ENCODE measurements at regions not wholly inside any gene's neighbourhood (a gene's known extent, or its start where the extent isn't known, plus 50 kb on each side); places are given as distances from the start of the nearest gene placed in this dataset.

DNA sequence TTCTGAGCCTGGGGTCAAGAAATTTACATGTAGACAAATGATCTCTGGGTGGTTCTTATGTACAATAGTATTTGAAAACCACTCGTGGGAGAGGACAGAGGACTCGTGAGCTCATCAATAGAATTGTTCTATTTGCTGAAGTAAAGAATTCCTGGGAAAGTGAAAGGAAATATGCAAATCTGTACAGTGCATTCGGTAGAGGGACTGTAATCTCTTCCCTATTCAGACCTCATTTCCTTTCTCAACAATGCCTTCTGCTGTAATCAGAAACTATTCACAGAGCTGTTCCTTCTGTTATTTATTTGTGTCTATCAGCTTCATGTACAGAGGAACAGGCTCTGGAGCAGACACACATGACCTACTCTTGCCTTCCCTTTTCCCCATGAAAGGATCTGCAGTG, 709.4 kb upstream of the KIRREL3 start:
- ATAC-seq, result no peak
- Mint-ChIP-seq H3K27ac (no peak overlapping the region), H3K36me3 (no peaks in the 10 kb centered on the region)

DNA sequence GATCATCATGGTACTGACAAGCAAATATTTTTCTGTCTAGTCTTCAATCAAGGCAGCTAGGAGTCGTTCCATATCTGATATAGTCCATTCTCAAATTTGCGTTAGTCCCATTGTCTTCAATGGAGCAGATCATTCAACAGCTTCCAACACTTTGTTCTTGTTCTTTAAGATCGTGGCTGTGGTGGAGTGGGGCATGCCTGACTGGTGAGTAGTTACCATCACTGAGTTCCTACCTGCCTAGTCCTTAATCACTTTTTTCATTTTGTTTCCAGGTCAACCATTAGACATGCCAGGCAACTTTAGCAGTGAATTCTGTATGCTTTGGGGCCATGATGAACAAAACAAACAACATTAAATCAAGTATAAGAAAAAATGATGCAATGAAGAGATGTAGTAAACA, 693.1 kb upstream of the KIRREL3 start:
- no peak for DNase-seq (ENCODE audit: low spot score in 2 of 2)
- Mint-ChIP-seq H3K9me3 (peaks cover 2 to 7% of the 10 kb centered on the region in 2 donors), H3K36me3 (no peaks in the 10 kb centered on the region), H3K27ac (no peak overlapping the region)
- no peak for ATAC-seq

More for the DNA sequence above, 709.4 kb upstream of the KIRREL3 start:
- H3K9me3 Mint-ChIP-seq, result no peaks in the 10 kb centered on the region
- DNase-seq (ENCODE audit: low spot score in 2 of 2), result no peak

DNA sequence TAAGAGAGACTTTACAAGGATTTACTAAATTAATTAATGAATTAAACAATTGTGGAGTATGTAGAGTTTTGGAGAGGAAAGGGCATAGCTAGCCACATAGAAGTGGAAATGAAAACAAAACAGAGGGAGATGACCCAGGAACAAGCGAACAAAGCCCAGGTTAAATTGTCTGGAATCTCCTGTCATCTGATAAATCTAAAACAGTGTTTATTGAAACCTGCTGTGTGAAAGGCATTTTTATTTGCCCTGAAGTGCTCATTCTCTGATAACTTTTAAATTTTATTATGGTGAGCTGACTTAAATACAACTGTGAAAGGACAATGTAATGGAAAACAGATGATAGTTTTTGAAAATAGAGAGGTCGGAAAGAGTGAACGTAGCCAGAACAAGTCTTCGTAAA, 682.8 kb upstream of the KIRREL3 start:
- Mint-ChIP-seq H3K9me3 (no peaks in the 10 kb centered on the region), H3K27ac (no peak overlapping the region), H3K36me3 (no peaks in the 10 kb centered on the region)
- ATAC-seq, result no peak
- DNase-seq (ENCODE audit: low spot score in 2 of 2), result no peak

DNA sequence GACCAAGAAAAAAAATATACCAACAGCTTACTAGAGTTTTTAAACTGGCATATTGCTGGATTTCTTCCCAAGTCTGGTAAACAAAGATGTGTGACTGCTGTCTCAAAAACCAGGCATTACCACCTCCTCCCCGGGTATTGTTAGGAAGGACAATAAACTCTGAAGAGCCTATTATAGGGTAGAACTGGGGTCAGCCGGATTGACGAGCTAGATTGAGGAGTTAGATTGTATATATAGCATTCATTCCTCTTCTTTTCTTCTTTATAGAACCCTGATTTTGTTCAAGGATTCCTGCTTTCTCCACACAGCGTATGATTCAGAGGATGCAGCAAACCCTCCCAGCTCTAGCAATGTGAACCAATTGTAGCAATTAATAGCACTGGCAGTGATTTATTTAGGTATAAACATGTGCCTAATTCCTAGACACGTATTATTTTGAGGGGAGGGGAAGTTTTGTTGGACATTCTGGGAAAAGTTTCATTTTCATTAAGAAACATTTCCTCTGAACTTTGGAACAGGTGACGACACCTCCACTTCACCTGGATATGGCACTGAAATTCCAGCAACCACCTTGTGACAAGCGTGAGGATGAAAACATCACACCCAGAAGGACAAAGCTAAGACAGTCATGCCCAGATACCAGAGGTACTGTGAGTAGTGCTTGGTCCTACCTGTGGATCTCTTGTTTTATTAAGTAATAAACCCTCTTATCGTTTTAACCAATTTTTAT, 679.4 kb upstream of the KIRREL3 start:
- Mint-ChIP-seq H3K9me3 (no peaks in the 10 kb centered on the region), H3K36me3 (no peaks in the 10 kb centered on the region), H3K27ac (no peak overlapping the region)
- ATAC-seq (no peak), DNase-seq (ENCODE audit: low spot score in 2 of 2) (no peak)

DNA sequence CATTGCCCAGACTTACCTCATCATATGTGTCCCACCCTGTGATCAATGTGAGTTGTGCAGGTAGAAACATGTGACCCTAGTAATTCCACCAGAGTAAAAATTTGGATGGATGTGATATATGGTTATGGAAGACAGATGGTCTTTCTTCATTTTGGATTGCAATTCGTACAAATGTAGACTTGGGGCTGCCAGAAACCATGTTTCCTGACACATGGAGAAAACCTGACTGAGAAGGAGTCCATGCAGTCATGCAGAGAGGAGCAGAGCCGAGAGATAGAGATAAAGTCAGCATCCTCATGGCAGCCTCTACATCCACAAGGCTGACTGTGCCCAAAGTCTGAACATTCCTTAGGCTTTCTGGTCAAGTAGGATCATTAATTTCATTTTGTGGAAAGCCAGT, 678.1 kb upstream of the KIRREL3 start:
- Mint-ChIP-seq H3K9me3 (no peaks in the 10 kb centered on the region), H3K36me3 (no peaks in the 10 kb centered on the region), H3K27ac (no peak overlapping the region)
- ATAC-seq (no peak), DNase-seq (ENCODE audit: low spot score in 2 of 2) (no peak)

DNA sequence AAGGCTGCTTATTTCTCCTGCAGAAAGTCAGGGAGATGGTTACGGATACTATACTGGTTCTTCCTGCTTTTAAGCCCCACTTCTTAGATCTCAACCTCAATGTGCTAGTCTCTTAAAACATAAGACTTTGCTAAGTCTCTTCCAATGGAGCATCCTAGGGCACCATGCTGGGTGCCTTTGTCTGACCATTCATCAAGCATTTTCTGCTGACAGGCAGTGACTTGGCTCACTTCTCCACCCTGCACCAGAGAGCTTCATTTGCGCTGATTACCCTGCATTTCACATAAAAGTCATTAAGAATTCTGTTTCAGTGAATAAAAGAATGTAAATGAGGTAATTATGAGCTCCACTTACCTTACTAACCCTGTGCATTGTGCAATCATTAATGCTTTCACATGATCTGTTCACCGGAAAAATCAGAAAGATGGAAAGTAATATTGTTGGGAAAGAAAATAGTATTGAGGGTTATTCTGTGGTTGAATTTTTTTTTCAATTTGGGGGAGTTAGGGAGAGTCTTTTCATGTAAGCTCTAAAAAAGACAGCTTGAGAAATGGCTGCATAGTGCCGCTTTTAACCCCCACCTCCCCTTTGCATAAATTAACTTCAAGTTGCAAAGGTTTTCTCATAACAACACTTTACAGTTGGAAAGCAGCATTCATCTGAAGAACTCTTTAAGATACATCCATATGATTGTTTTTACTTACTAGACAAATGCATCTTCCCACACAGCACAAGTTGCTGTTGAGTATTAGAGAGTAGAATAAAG, 677.3 kb upstream of the KIRREL3 start:
- H3K36me3 Mint-ChIP-seq, result no peaks in the 10 kb centered on the region
- ATAC-seq, result no peak
- no peak for DNase-seq (ENCODE audit: low spot score in 2 of 2)
- H3K9me3 Mint-ChIP-seq, result no peaks in the 10 kb centered on the region
- no peak overlapping the region for H3K27ac Mint-ChIP-seq

DNA sequence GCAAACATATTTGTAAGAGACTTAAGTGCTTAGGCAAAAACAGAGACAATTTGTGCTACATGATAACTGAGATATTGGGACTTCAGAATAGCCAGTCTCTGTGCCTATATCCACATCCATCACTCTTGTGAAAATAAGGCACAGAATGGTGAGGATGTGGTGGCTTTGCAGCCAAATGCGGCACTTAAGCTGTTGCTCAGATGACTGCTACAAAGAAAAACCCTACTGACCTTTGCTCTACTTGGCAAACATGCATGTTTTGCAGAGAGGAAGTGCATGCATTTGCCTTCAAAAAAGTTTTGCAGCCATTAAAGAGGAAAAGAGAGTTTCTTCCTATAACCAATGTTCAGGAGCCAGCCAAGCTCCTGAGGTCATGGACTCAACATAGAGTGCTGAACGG, 675.0 kb upstream of the KIRREL3 start:
- ATAC-seq (no peak), DNase-seq (ENCODE audit: low spot score in 2 of 2) (no peak)
- no peak overlapping the region for H3K27ac Mint-ChIP-seq
- no peaks in the 10 kb centered on the region for H3K36me3 Mint-ChIP-seq
- no peaks in the 10 kb centered on the region for H3K9me3 Mint-ChIP-seq

DNA sequence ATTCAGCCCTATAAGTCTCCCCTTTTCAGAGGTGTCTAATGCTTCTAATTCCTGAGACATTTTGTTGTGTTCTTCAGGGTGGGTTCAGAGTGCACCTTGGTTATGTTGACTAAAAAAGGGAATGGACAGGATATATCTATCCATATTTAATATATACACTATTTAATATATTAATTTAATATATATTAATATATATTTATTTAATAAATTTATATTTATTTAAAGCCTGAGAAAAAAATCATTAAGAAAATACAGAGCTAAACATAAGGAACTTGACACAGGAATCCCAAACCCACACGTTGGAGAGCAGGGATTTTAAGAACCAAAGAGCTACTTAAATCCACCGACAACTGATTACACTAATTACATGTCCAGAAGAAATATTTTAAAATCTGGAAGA, 674.2 kb upstream of the KIRREL3 start:
- Mint-ChIP-seq H3K9me3 (no peaks in the 10 kb centered on the region), H3K27ac (no peak overlapping the region), H3K36me3 (no peaks in the 10 kb centered on the region)
- DNase-seq (ENCODE audit: low spot score in 2 of 2) (no peak), ATAC-seq (no peak)

DNA sequence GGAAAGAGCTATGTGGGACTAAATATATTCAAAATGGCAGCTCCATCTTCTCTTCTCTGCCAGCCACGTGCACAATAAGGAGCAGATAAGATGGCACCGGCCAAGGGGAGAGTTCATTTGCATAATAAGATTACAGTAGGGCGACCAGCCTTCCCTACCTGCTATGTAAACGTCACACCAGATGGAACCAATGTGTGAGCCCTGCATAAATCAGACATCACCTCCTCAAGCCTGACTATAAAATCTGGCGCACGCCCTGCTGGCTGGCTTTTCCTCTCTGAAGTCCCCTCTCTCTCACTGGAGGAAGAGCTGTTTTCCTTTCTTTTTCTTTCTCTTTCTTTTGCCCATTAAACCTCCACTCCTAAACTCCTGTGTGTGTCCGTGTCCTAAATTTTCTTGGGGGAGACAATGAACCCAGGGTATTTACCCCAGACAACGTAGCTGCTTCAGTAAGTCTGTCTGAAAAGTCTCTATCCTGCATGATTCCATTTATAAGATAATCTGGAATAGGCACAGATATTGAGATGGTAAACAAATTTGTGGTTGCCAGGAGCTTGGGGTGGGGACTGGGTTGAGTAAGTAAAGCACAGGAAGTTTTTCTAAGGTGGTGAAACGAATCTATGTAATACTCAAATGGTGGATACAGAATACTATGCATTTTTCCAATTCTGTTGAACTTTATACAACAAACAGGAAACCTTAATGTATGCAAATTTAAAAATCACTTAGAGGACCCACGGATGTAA, 670.0 kb upstream of the KIRREL3 start:
- peaks cover 0 to 4% of the 10 kb centered on the region in 2 donors for H3K9me3 Mint-ChIP-seq
- DNase-seq (ENCODE audit: low spot score in 2 of 2) (no peak), ATAC-seq (no peak)
- H3K27ac Mint-ChIP-seq, result no peak overlapping the region
- no peaks in the 10 kb centered on the region for H3K36me3 Mint-ChIP-seq

DNA sequence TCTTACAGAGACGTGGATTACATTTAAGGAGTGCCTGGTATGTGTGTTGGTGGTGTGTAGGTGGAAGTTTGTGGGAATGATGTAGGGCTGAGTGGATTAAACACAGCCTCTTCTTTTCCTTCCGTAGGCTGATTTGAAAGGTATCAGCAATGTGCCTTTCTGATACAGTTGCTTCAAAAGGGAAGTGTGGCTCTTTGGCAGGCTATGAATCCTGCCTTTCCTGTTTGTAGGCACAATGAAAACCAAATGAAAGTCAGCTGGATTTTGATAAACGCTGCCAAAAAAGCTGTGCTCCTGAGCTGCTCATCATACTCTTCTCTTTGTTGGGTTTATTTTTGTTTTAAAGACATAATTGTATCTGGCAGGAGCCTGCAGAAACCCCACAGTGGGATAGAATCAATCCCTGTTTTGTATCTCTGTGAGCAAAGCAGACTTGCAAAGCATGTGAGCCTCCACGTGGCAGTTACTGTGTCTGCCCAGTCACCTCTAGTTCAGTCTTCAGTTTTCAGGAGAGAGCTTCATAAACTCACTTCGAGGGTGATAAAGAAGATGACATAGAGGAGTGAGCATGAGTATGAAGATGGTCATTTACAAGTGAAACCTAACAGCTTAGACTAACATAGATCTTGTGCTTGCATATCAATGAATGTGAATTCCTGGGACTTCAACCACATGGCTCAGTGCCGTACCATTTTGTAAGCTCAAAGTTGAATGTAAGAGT, 655.7 kb upstream of the KIRREL3 start:
- ATAC-seq, result no peak
- no peak for DNase-seq (ENCODE audit: low spot score in 2 of 2)
- H3K9me3 Mint-ChIP-seq, result peaks cover 0 to 5% of the 10 kb centered on the region in 2 donors
- H3K27ac Mint-ChIP-seq, result no peak overlapping the region
- H3K36me3 Mint-ChIP-seq, result no peaks in the 10 kb centered on the region

DNA sequence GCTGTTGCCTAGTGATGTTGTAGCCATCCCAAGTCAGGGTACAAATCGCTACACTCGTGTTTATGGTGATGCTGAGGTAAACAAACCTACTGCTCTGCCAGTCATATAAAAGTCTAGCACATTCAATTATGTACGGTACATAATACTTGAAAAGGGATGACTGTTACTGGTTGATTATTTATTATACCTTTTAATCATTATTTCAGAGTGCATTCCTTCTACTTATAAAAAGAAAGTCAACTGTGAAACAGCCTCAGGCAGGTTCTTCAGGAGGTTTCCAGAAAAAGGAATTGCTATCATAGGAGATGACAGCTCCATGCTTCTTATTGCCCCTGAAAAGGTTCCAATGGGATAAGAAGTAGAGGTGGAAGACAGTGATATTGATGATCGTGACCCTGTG, 652.5 kb upstream of the KIRREL3 start:
- DNase-seq (ENCODE audit: low spot score in 2 of 2) (no peak), ATAC-seq (no peak)
- no peak overlapping the region for H3K27ac Mint-ChIP-seq
- H3K36me3 Mint-ChIP-seq, result no peaks in the 10 kb centered on the region
- no peaks in the 10 kb centered on the region for H3K9me3 Mint-ChIP-seq

DNA sequence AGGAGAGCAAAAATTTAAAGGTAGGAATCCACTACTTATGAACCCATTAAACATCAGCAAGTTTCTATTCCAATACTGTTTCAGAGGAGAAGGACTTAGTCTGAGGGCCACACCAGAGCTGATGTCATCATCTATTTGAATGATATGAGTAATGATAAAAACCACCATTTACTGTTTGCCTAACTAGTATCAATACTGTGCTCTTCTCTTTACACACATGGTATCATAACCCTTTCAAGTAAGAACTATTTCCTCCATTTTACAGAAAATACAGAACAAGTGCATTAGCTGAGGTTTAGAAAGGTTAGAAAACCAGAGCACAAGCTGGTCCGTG, 651.3 kb upstream of the KIRREL3 start:
- Mint-ChIP-seq H3K27ac (no peak overlapping the region), H3K9me3 (no peaks in the 10 kb centered on the region), H3K36me3 (no peaks in the 10 kb centered on the region)
- DNase-seq (ENCODE audit: low spot score in 2 of 2), result no peak
- ATAC-seq, result peak in 1 of 2 donors; percentile 75

DNA sequence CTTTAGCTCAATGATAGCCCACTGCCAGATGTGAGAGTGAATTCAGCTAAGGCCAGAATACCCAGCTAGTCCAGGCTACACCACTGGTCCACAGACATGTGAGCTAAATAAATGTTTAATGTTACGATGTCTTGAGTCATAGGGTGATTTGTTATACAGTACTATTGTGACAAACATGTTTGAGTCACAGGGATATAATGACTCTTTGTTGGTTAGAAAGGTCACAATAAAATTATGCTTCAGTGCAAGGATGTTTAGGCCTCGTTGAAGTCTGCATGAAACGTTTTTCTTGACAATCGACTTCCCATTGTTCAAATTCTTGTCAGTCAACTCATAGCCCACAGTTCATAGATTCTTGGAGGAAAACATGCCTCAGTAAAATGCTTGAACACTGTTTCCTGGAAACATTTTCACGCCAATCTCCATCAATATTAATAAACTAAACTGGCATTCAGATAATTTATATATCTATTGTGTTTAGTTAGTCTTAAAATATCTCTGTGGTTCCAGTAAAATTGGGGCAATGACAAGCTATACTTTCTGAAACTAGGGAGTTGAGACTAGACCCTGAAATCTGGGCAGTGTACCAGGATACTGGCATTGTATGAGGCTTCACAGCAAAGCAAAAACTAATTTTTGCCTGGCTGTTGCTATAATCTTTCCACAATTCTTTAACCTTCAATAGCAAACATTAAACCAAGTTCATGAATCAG, 650.8 kb upstream of the KIRREL3 start:
- ATAC-seq, result peak in 1 of 2 donors; percentile 46
- no peaks in the 10 kb centered on the region for H3K9me3 Mint-ChIP-seq
- no peaks in the 10 kb centered on the region for H3K36me3 Mint-ChIP-seq
- no peak overlapping the region for H3K27ac Mint-ChIP-seq
- DNase-seq (ENCODE audit: low spot score in 2 of 2), result no peak

DNA sequence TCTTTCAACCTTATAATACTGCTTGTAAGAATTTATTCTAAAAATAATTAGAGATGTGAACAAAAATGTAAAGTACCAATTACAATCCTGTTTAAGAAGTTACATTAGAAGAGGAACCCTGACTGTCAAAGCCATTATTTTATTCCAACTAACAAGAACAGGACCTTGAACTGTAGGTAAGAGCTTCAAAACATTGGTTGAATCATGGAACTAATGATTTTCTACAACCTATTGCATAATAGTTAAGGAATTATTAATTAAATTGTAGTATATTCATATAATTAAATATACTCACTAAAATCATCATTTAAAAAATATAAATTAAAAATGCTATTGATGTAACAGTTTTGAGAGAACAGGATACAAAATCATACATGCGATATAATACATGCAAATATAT, 649.4 kb upstream of the KIRREL3 start:
- no peak for DNase-seq (ENCODE audit: low spot score in 2 of 2)
- no peak for ATAC-seq
- no peaks in the 10 kb centered on the region for H3K9me3 Mint-ChIP-seq
- H3K27ac Mint-ChIP-seq, result no peak overlapping the region
- H3K36me3 Mint-ChIP-seq, result no peaks in the 10 kb centered on the region

DNA sequence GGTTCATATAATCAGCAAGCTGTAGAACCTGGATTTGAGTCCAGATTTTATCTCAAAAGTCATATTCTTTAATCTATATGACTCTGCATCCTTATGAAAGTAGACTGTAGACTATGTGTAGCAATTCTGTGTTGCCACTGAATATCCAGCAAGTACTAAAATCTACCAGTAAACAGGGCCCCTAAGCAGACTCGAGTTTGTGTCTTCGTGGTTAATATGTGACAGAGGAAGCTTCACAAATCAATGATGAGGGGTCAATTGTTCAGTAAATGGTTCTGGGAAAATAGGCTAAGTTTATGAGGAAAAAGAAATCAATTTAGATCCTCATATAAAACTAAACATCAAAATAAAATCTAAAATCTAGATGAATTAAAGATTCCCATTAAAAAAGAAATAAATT, 648.5 kb upstream of the KIRREL3 start:
- no peak for ATAC-seq
- no peaks in the 10 kb centered on the region for H3K9me3 Mint-ChIP-seq
- H3K27ac Mint-ChIP-seq, result no peak overlapping the region
- DNase-seq (ENCODE audit: low spot score in 2 of 2), result no peak
- H3K36me3 Mint-ChIP-seq, result no peaks in the 10 kb centered on the region

DNA sequence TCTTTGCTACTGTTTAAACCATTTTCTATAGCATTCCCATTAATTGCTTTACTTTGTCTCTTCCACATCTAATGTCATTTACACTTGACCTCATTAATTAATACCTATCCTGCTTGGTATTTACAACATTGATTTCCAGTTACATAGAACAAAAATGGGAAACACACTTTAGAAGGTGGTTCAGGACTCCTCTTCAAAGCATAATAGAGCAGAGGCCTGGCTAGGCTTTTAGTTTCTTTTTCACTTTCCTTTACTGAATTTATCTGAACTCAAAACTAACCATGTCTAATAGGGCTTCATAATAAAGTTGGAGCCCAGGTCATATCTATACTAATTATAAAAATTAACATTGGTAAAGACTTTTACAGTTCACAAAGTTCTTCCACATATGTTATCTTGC, 648.0 kb upstream of the KIRREL3 start:
- H3K27ac Mint-ChIP-seq, result peak overlapping the region in 1 of 2 donors; percentile 66
- no peak for ATAC-seq
- no peaks in the 10 kb centered on the region for H3K36me3 Mint-ChIP-seq
- DNase-seq (ENCODE audit: low spot score in 2 of 2), result no peak
- H3K9me3 Mint-ChIP-seq, result no peaks in the 10 kb centered on the region

Data from activated naive CD4-positive, alpha-beta T cell treated with anti-CD3 and anti-CD28 coated beads, Interleukin-2, amount 50 U/mL, for 72 hours (primary cell).